ENCODE measurements at regions not wholly inside any gene's neighbourhood (a gene's known extent, or its start where the extent isn't known, plus 50 kb on each side); places are given as distances from the start of the nearest gene placed in this dataset.

DNA sequence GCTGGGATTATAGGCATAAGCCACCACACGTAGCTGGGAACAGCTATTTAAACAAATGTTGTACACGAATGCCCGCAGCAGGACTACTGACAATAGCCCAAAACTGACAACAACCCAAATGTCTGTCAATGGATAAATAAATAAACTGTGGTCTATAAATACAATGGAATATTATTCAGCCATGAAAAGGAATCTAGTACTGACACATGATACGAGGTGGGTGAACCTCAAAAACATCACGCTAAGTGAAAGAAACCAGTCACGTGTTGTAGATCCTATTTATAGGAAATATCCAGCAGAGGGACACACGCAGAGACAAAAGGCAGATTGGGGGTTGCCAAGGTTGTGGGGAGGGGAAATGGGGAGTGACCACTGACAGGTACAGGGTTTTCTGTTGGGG is 390.0 kb upstream of the TNRC6C start:
- no peak for TF ChIP-seq CTCF (conservative IDR thresholded peaks at IDR 0.05; ENCODE audit: low read depth, low read length)
- no peak for TF ChIP-seq EZH2 (IDR thresholded peaks at IDR 0.05; ENCODE audit: low read length, unreplicated experiment)

Measured in PC-3 (cell line).